ENCODE measurements at regions not wholly inside any gene's neighbourhood (a gene's known extent, or its start where the extent isn't known, plus 50 kb on each side); places are given as distances from the start of the nearest gene placed in this dataset.

- TF ChIP-seq CTCF (IDR thresholded peaks at IDR 0.05) (no peak), EP300 (IDR thresholded peaks at IDR 0.05) (no peak), POLR2A (IDR thresholded peaks at IDR 0.05) (no peak), POLR2AphosphoS5 (IDR thresholded peaks at IDR 0.05) (no peak)
These were observed 307.3 kb upstream of the CCL2 start for GRCh38 chr17:33947762-33948161.

Data from gastroesophageal sphincter (tissue), 3 donors.